ENCODE measurements at regions not wholly inside any gene's neighbourhood (a gene's known extent, or its start where the extent isn't known, plus 50 kb on each side); places are given as distances from the start of the nearest gene placed in this dataset.

DNA sequence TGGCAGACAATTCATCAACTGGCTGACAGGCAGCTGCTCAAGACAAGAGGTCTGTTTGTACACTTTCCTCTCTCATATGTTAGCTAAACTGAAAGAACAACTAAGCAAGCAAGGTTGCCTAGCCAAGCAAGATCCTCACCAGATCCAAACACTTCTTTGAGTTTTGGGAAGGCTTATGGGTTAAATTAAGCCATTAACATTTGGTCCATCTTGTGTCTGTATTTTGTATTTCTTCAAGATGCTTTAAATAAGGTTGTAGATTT lies 170.4 kb upstream of the RAI14 start:
- TF ChIP-seq, protein P1, sequence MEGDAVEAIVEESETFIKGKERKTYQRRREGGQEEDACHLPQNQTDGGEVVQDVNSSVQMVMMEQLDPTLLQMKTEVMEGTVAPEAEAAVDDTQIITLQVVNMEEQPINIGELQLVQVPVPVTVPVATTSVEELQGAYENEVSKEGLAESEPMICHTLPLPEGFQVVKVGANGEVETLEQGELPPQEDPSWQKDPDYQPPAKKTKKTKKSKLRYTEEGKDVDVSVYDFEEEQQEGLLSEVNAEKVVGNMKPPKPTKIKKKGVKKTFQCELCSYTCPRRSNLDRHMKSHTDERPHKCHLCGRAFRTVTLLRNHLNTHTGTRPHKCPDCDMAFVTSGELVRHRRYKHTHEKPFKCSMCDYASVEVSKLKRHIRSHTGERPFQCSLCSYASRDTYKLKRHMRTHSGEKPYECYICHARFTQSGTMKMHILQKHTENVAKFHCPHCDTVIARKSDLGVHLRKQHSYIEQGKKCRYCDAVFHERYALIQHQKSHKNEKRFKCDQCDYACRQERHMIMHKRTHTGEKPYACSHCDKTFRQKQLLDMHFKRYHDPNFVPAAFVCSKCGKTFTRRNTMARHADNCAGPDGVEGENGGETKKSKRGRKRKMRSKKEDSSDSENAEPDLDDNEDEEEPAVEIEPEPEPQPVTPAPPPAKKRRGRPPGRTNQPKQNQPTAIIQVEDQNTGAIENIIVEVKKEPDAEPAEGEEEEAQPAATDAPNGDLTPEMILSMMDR (IDR thresholded peaks at IDR 0.05): no peak
- TF ChIP-seq POLR2A (IDR thresholded peaks at IDR 0.05): no peak

All from adrenal gland (tissue), 5 donors.